Fibroblast of the aortic adventitia (primary cell): ENCODE measurements at regions not wholly inside any gene's neighbourhood (a gene's known extent, or its start where the extent isn't known, plus 50 kb on each side); places are given as distances from the start of the nearest gene placed in this dataset.

Source experiments
- DNase-seq: peaks from one replicate; pipeline ENCODE4 v3.0.0-alpha.2; 2010; ENCODE audit warnings: low read depth
- H3K4me3 ChIP-seq: 2 replicates; pipeline ENCODE4 v1.5.1; 2011; ENCODE audit warnings: low read depth, mild to moderate bottlenecking, control low read depth, low read length, moderate library complexity
- TF ChIP-seq, protein P1 (sequence below): IDR thresholded peaks from 2 replicates; pipeline ENCODE4 v1.5.1; 2011; ENCODE audit warnings: mild to moderate bottlenecking, low read length, control low read depth, inconsistent platforms; ENCODE audit not compliant: insufficient read depth

DNA sequence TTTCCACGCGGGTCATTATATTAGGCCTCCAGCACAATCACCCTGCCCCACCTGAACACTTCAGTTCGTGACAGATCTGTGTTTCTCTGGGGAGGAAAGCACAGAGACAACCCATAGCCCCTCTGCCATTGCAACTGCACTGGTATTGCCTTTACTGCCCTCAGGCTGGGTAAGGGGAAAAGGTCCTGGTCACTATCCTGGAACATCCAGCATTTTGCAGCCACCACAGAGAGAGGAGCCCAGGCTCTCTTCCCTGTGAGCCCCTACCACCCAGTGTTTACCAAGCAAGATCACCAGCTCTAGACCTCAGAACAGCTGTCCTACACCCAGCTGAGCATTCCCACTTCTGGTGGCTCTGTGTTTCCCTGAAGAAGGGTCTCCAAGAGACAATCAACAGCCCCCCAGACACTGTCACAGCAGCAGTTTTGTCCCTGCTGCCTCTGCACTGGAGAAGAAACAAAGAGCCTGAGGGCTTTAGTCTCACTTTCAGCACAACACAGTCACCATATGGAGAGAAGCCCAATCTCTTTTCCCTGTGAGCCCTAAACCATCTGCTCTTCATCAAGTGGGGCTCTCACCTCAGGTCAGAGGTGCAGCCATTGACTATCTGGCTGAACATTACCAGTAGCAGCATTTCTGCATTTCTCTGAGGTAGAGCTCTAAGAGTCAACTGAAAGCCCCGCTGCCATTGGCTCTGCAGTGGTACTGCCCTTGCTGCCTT, 655.2 kb upstream of the FAM174A start:
- TF ChIP-seq, protein P1, sequence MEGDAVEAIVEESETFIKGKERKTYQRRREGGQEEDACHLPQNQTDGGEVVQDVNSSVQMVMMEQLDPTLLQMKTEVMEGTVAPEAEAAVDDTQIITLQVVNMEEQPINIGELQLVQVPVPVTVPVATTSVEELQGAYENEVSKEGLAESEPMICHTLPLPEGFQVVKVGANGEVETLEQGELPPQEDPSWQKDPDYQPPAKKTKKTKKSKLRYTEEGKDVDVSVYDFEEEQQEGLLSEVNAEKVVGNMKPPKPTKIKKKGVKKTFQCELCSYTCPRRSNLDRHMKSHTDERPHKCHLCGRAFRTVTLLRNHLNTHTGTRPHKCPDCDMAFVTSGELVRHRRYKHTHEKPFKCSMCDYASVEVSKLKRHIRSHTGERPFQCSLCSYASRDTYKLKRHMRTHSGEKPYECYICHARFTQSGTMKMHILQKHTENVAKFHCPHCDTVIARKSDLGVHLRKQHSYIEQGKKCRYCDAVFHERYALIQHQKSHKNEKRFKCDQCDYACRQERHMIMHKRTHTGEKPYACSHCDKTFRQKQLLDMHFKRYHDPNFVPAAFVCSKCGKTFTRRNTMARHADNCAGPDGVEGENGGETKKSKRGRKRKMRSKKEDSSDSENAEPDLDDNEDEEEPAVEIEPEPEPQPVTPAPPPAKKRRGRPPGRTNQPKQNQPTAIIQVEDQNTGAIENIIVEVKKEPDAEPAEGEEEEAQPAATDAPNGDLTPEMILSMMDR = no peak

DNA sequence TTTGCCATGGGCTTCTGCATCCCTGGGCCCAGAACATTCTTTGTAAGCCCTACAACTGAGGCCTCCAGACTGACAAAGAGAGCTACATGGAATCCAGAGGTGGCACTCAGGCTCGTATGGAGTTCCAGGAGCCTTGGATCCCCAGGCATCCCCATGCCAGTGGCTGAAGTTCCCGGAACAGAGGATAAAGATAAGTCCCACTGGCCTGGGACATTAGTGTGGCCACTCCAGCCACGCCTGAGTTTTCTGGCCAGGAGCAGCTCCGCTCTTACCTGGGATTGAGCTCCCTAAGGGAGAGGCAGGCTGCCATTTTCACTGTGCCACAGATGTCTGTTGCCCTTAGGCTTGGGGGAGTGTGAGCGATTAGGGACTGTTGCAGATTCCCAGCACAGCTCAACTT, 656.3 kb upstream of the FAM174A start:
- H3K4me3 ChIP-seq = no peak overlapping the region
- TF ChIP-seq, protein P1 = no peak
- DNase-seq = no peak

More for the DNA sequence above, 655.2 kb upstream of the FAM174A start:
- no peak for DNase-seq
- no peak overlapping the region for H3K4me3 ChIP-seq

DNA sequence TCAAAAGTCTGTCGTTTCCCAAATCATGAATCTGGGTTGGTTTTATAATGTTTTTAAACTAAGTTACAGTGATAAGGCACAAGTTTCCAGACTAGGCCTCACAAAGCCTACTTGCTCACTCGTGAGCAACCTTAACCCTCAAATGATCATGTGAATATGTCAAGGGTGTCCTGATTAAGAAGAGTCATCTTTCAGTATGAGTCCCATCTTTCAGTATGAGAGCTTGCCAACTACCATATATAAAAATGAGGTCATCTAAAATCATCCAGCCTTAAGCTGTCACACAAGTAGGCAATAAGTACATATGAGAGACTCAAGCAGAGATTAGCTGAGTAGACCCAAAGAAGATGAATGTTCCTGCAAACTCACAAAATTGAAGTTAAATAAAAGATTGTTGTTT, 668.4 kb upstream of the FAM174A start:
- TF ChIP-seq, protein P1 = no peak
- no peak for DNase-seq
- H3K4me3 ChIP-seq = no peak overlapping the region

DNA sequence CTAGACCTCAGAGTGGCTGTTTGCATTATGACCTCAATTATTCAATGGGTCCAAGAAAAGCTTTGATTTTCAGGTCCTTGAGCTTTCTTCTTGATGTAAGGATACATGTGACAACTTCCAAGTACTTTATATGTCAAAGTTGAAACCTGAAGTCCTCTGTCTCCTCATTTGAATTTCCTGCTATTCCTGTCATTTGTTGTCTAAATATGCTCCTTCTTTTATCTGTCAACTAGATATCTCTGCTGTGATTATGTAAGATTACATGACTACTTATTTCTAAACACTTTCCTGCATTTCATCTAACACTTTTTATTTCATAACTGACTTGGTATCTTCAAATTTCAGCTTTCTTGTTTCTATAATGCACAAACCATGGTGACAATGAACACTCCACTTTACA, 670.0 kb upstream of the FAM174A start:
- TF ChIP-seq, protein P1 = no peak
- no peak overlapping the region for H3K4me3 ChIP-seq
- no peak for DNase-seq

DNA sequence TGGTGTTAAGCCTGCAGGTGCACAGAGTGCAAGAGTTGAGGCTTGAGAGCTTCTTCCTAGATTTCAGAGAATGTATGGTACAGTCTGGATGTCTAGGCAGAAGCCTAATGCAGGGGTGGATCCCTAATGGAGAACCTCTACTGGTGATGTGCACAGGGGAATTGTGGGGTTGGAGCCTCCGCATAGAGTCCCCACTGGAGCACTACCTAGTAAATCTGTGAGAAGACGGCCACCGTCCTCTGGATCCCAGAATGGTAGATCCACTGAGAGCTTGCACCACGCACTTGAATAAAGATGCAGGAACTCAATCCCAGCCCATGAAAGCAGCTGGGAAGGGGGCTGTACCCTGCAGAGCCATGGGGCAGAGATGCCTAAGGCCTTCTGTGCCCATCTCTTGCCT, 699.4 kb upstream of the FAM174A start:
- H3K4me3 ChIP-seq = no peak overlapping the region
- TF ChIP-seq, protein P1 = no peak
- no peak for DNase-seq

DNA sequence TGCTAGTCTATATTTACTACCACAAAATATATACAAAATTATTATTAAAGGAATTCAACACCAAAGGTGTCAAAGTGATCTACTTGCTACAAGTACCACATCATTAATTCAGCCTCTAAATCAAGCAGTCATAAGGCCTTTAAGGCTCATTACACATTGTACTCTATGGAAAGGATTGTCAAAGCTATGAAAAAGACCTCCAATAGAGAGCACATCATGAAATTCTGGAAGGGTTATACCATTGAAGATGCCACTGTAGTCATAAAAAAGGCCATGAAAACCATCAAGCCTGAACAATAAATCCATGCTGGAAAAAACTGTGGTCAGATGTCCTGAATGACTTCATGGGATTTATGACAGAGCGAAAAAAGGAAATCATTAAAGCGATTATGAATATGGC, 708.0 kb upstream of the FAM174A start:
- TF ChIP-seq, protein P1 = no peak
- H3K4me3 ChIP-seq = no peak overlapping the region
- no peak for DNase-seq

DNA sequence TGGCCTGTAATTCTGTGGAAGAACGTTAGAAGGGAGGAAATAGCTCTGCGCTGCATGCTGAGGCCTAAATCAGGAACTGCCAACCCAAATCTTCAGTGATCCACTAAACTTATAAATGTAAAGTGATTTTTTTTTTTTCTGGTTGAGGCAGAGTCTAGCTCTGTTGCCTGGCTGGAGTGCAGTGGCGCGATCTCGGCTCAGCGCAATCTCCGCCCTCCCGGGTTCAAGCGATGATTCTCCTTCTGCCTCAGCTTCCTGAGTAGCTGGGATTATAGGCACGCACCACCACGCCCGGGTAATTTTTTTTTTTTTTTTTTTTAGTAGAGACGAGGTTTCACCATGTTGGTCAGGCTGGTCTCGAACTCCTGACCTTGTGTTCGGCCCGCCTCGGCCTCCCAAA, 717.4 kb upstream of the FAM174A start:
- DNase-seq = no peak
- H3K4me3 ChIP-seq = no peak overlapping the region
- TF ChIP-seq, protein P1 = no peak
